ENCODE measurements at regions not wholly inside any gene's neighbourhood (a gene's known extent, or its start where the extent isn't known, plus 50 kb on each side); places are given as distances from the start of the nearest gene placed in this dataset.

- TF ChIP-seq, protein P1, sequence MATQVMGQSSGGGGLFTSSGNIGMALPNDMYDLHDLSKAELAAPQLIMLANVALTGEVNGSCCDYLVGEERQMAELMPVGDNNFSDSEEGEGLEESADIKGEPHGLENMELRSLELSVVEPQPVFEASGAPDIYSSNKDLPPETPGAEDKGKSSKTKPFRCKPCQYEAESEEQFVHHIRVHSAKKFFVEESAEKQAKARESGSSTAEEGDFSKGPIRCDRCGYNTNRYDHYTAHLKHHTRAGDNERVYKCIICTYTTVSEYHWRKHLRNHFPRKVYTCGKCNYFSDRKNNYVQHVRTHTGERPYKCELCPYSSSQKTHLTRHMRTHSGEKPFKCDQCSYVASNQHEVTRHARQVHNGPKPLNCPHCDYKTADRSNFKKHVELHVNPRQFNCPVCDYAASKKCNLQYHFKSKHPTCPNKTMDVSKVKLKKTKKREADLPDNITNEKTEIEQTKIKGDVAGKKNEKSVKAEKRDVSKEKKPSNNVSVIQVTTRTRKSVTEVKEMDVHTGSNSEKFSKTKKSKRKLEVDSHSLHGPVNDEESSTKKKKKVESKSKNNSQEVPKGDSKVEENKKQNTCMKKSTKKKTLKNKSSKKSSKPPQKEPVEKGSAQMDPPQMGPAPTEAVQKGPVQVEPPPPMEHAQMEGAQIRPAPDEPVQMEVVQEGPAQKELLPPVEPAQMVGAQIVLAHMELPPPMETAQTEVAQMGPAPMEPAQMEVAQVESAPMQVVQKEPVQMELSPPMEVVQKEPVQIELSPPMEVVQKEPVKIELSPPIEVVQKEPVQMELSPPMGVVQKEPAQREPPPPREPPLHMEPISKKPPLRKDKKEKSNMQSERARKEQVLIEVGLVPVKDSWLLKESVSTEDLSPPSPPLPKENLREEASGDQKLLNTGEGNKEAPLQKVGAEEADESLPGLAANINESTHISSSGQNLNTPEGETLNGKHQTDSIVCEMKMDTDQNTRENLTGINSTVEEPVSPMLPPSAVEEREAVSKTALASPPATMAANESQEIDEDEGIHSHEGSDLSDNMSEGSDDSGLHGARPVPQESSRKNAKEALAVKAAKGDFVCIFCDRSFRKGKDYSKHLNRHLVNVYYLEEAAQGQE (IDR thresholded peaks at IDR 0.05; ENCODE audit: low read depth) = no peak
- TF ChIP-seq TAF1 (IDR thresholded peaks at IDR 0.05; ENCODE audit: low read depth) (no peak), RAD21 (IDR thresholded peaks at IDR 0.05; ENCODE audit: low read depth) (no peak), EGR1 (IDR thresholded peaks at IDR 0.05) (no peak), TCF12 (IDR thresholded peaks at IDR 0.05; ENCODE audit: low read depth) (no peak), EP300 (IDR thresholded peaks at IDR 0.05; ENCODE audit: borderline replicate concordance) (no peak), NFIC (IDR thresholded peaks at IDR 0.05) (no peak), YY1 (IDR thresholded peaks at IDR 0.05; ENCODE audit: low read depth) (no peak), TEAD4 (IDR thresholded peaks at IDR 0.05) (no peak)
- TF ChIP-seq, protein P2, sequence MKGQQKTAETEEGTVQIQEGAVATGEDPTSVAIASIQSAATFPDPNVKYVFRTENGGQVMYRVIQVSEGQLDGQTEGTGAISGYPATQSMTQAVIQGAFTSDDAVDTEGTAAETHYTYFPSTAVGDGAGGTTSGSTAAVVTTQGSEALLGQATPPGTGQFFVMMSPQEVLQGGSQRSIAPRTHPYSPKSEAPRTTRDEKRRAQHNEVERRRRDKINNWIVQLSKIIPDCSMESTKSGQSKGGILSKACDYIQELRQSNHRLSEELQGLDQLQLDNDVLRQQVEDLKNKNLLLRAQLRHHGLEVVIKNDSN (IDR thresholded peaks at IDR 0.05) = no peak
Observed at GRCh38 chr4:44869222-44869882, 143.0 kb upstream of the GNPDA2 start.

- TF ChIP-seq CEBPB (IDR thresholded peaks at IDR 0.05) = no peak
- TF ChIP-seq NFIC (IDR thresholded peaks at IDR 0.05) = no peak
- TF ChIP-seq ZBTB7A (IDR thresholded peaks at IDR 0.05; ENCODE audit: low read depth) = no peak
Observed at GRCh38 chr4:44861756-44862155, 135.4 kb upstream of the GNPDA2 start.

DNA sequence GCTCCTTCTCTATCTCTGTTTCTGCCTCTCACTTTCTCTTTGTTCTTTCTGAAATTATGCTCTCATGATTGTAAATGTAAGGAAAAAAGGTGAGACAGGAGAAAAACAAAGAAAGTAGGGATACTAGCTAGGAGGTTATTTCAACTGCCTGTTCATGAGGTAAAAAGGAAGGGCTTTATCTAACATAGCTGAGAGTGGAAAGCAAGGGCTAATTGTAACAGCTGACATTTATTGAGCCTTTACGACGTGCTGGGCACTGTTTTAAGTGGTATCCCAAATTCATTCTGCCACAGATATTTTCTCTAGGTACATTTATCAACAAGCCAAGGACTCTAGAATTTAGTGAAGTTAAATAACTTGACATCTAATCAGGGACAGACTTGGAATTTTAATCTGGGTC is 133.1 kb upstream of the GNPDA2 start:
- TF ChIP-seq TAF1 (IDR thresholded peaks at IDR 0.05; ENCODE audit: low read depth) = no peak
- no peak for TF ChIP-seq RAD21 (IDR thresholded peaks at IDR 0.05; ENCODE audit: low read depth)
- TF ChIP-seq TEAD4 (IDR thresholded peaks at IDR 0.05) = no peak
- no peak for TF ChIP-seq EP300 (IDR thresholded peaks at IDR 0.05; ENCODE audit: borderline replicate concordance)

GRCh38 chr4:44848466-44848865 is 122.1 kb upstream of the GNPDA2 start:
- TF ChIP-seq RAD21 (IDR thresholded peaks at IDR 0.05; ENCODE audit: low read depth) = no peak
- TF ChIP-seq, protein P1 (IDR thresholded peaks at IDR 0.05; ENCODE audit: low read depth) = no peak
- no peak for TF ChIP-seq CREB1 (IDR thresholded peaks at IDR 0.05; ENCODE audit: low read depth)
- no peak for TF ChIP-seq CEBPB (IDR thresholded peaks at IDR 0.05)
- no peak for TF ChIP-seq FOXM1 (IDR thresholded peaks at IDR 0.05; ENCODE audit: borderline replicate concordance, low read depth)
- no peak for TF ChIP-seq TAF1 (IDR thresholded peaks at IDR 0.05; ENCODE audit: low read depth)
- TF ChIP-seq, protein P2 (IDR thresholded peaks at IDR 0.05) = no peak
- TF ChIP-seq TEAD4 (IDR thresholded peaks at IDR 0.05) = no peak
- TF ChIP-seq ZBTB7A (IDR thresholded peaks at IDR 0.05; ENCODE audit: low read depth) = no peak
- TF ChIP-seq TCF12 (IDR thresholded peaks at IDR 0.05; ENCODE audit: low read depth) = no peak
- TF ChIP-seq YY1 (IDR thresholded peaks at IDR 0.05; ENCODE audit: low read depth) = no peak
- no peak for TF ChIP-seq EGR1 (IDR thresholded peaks at IDR 0.05)

GRCh38 chr4:44845993-44846392 is 119.6 kb upstream of the GNPDA2 start:
- TF ChIP-seq ZBTB7A (IDR thresholded peaks at IDR 0.05; ENCODE audit: low read depth) (no peak), EGR1 (IDR thresholded peaks at IDR 0.05) (no peak), CEBPB (IDR thresholded peaks at IDR 0.05) (no peak), TAF1 (IDR thresholded peaks at IDR 0.05; ENCODE audit: low read depth) (no peak), MAX (IDR thresholded peaks at IDR 0.05) (no peak), CREB1 (IDR thresholded peaks at IDR 0.05; ENCODE audit: low read depth) (no peak), EP300 (IDR thresholded peaks at IDR 0.05; ENCODE audit: borderline replicate concordance) (no peak), FOXM1 (IDR thresholded peaks at IDR 0.05; ENCODE audit: borderline replicate concordance, low read depth) (no peak), TEAD4 (IDR thresholded peaks at IDR 0.05) (no peak), RAD21 (IDR thresholded peaks at IDR 0.05; ENCODE audit: low read depth) (no peak), NFIC (IDR thresholded peaks at IDR 0.05) (no peak), TCF12 (IDR thresholded peaks at IDR 0.05; ENCODE audit: low read depth) (no peak), YY1 (IDR thresholded peaks at IDR 0.05; ENCODE audit: low read depth) (no peak)
- TF ChIP-seq, protein P1 (IDR thresholded peaks at IDR 0.05; ENCODE audit: low read depth) = no peak
- TF ChIP-seq, protein P2 (IDR thresholded peaks at IDR 0.05) = no peak

All from Ishikawa (cell line).